SK-N-SH treated with all-trans-retinoic acid at 6 μM for 48 hours (cell line): ENCODE measurements at regions not wholly inside any gene's neighbourhood (a gene's known extent, or its start where the extent isn't known, plus 50 kb on each side); places are given as distances from the start of the nearest gene placed in this dataset.

Experiments used
- ARNTL ChIP-seq: fragments of 450-650 bp; formaldehyde crosslinking; IDR thresholded peaks from 2 replicates; pipeline ENCODE4 v1.5.0; 2020; ENCODE audit warnings: low read depth, mild to moderate bottlenecking, moderate library complexity, borderline replicate concordance
- CSDC2 ChIP-seq: fragments of 250-450 bp; sonication (Bioruptor Pico); IDR thresholded peaks from 2 replicates; pipeline ENCODE4 v1.5.0; 2020; ENCODE audit warnings: mild to moderate bottlenecking, moderate library complexity
- ESRRG ChIP-seq: fragments of 250-450 bp; sonication (Bioruptor Pico); IDR thresholded peaks from 2 replicates; pipeline ENCODE4 v1.6.1; 2021; ENCODE audit warnings: mild to moderate bottlenecking
- GLIS3 ChIP-seq: fragments of 250-450 bp; sonication (Bioruptor Pico); IDR thresholded peaks from 2 replicates; pipeline ENCODE4 v1.5.0; 2020; ENCODE audit warnings: mild to moderate bottlenecking, moderate library complexity
- OSR1 ChIP-seq: fragments of 250-450 bp; sonication (Bioruptor Pico); IDR thresholded peaks from 2 replicates; pipeline ENCODE4 v1.8.0; 2022; ENCODE audit warnings: moderate library complexity, mild to moderate bottlenecking, inconsistent platforms
- PPARA ChIP-seq: fragments of 250-450 bp; sonication (Bioruptor Pico); IDR thresholded peaks from 2 replicates; pipeline ENCODE4 v1.5.0; 2020; ENCODE audit warnings: mild to moderate bottlenecking, borderline replicate concordance
- RARB ChIP-seq: fragments of 250-450 bp; sonication (Bioruptor Pico); IDR thresholded peaks from 2 replicates; pipeline ENCODE4 v1.8.0; 2021; ENCODE audit warnings: mild to moderate bottlenecking, moderate library complexity
- SNAI2 ChIP-seq: fragments of 250-450 bp; sonication (Bioruptor Pico); IDR thresholded peaks from 2 replicates; pipeline ENCODE4 v1.5.0; 2020; ENCODE audit warnings: mild to moderate bottlenecking, moderate library complexity
- TOX ChIP-seq: fragments of 250-450 bp; sonication (Bioruptor Pico); IDR thresholded peaks from 2 replicates; pipeline ENCODE4 v1.8.0; 2021; ENCODE audit warnings: mild to moderate bottlenecking, moderate library complexity, borderline replicate concordance
- ZFP30 ChIP-seq: fragments of 450-650 bp; formaldehyde crosslinking; IDR thresholded peaks from 2 replicates; pipeline ENCODE4 v1.5.0; 2022; ENCODE audit warnings: mild to moderate bottlenecking, moderate library complexity
- ZNF8 ChIP-seq: fragments of 450-650 bp; formaldehyde crosslinking; IDR thresholded peaks from 2 replicates; pipeline ENCODE4 v1.5.0; 2020; ENCODE audit warnings: mild to moderate bottlenecking, moderate library complexity
- TF ChIP-seq, protein P1 (sequence below): fragments of 250-450 bp; sonication (Bioruptor Pico); IDR thresholded peaks from 2 replicates; pipeline ENCODE4 v1.5.1; 2021; ENCODE audit warnings: mild to moderate bottlenecking, moderate library complexity
- TF ChIP-seq, protein P2 (sequence below): fragments of 250-450 bp; sonication (Bioruptor Pico); IDR thresholded peaks from 2 replicates; pipeline ENCODE4 v1.8.0; 2020; ENCODE audit warnings: mild to moderate bottlenecking, moderate library complexity, borderline replicate concordance
- TF ChIP-seq, protein P3 (sequence below): fragments of 250-450 bp; sonication (Bioruptor Pico); IDR thresholded peaks from 2 replicates; pipeline ENCODE4 v1.5.1; 2020; ENCODE audit warnings: low read depth, mild to moderate bottlenecking, moderate library complexity

GRCh38 chr6:66717801-66718200 is 1010.8 kb upstream of the EYS start:
- TF ChIP-seq, protein P1, sequence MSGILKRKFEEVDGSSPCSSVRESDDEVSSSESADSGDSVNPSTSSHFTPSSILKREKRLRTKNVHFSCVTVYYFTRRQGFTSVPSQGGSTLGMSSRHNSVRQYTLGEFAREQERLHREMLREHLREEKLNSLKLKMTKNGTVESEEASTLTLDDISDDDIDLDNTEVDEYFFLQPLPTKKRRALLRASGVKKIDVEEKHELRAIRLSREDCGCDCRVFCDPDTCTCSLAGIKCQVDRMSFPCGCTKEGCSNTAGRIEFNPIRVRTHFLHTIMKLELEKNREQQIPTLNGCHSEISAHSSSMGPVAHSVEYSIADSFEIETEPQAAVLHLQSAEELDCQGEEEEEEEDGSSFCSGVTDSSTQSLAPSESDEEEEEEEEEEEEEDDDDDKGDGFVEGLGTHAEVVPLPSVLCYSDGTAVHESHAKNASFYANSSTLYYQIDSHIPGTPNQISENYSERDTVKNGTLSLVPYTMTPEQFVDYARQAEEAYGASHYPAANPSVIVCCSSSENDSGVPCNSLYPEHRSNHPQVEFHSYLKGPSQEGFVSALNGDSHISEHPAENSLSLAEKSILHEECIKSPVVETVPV (CRISPR knock-in tag) = no peak
- no peak for TF ChIP-seq ZFP30
- no peak for TF ChIP-seq GLIS3
- TF ChIP-seq, protein P2, sequence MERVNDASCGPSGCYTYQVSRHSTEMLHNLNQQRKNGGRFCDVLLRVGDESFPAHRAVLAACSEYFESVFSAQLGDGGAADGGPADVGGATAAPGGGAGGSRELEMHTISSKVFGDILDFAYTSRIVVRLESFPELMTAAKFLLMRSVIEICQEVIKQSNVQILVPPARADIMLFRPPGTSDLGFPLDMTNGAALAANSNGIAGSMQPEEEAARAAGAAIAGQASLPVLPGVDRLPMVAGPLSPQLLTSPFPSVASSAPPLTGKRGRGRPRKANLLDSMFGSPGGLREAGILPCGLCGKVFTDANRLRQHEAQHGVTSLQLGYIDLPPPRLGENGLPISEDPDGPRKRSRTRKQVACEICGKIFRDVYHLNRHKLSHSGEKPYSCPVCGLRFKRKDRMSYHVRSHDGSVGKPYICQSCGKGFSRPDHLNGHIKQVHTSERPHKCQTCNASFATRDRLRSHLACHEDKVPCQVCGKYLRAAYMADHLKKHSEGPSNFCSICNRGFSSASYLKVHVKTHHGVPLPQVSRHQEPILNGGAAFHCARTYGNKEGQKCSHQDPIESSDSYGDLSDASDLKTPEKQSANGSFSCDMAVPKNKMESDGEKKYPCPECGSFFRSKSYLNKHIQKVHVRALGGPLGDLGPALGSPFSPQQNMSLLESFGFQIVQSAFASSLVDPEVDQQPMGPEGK (CRISPR knock-in tag) = no peak
- no peak for TF ChIP-seq ZNF8 (CRISPR knock-in tag)
- no peak for TF ChIP-seq ARNTL (CRISPR knock-in tag)
- no peak for TF ChIP-seq OSR1 (CRISPR knock-in tag)
- TF ChIP-seq SNAI2 (CRISPR knock-in tag) = no peak
- TF ChIP-seq RARB = no peak
- TF ChIP-seq TOX (CRISPR knock-in tag) = no peak
- no peak for TF ChIP-seq CSDC2 (CRISPR knock-in tag)
- no peak for TF ChIP-seq PPARA
- TF ChIP-seq, protein P3, sequence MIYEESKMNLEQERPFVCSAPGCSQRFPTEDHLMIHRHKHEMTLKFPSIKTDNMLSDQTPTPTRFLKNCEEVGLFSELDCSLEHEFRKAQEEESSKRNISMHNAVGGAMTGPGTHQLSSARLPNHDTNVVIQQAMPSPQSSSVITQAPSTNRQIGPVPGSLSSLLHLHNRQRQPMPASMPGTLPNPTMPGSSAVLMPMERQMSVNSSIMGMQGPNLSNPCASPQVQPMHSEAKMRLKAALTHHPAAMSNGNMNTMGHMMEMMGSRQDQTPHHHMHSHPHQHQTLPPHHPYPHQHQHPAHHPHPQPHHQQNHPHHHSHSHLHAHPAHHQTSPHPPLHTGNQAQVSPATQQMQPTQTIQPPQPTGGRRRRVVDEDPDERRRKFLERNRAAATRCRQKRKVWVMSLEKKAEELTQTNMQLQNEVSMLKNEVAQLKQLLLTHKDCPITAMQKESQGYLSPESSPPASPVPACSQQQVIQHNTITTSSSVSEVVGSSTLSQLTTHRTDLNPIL (CRISPR knock-in tag) = no peak
- TF ChIP-seq ESRRG (CRISPR knock-in tag) = no peak
